Putamen (tissue), 1 donor: ENCODE measurements at regions not wholly inside any gene's neighbourhood (a gene's known extent, or its start where the extent isn't known, plus 50 kb on each side); places are given as distances from the start of the nearest gene placed in this dataset.

Experiments used
- DNase-seq: peaks from one replicate; pipeline ENCODE4 v3.0.0-alpha.2; 2016; ENCODE audit warnings: low spot score

DNA sequence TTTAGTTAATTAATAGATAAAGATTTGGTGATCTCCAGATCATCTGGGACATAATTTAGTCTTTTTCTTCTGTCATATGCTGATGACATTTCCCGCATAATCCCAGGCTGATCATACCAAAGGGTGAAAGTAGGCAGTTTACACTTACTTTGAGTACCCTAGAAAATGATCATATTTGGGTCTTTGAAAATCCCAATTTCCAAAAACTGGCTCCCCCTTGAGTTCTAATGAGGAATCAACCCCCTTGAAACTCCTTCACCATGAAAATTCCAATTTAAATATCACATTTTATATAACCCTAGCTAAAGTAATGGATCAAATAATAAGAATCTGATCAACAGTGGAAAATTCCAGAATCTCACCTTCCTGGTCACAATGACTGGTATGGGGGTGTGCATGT lies 223.4 kb downstream of the NAF1 start:
- DNase-seq = no peak

DNA sequence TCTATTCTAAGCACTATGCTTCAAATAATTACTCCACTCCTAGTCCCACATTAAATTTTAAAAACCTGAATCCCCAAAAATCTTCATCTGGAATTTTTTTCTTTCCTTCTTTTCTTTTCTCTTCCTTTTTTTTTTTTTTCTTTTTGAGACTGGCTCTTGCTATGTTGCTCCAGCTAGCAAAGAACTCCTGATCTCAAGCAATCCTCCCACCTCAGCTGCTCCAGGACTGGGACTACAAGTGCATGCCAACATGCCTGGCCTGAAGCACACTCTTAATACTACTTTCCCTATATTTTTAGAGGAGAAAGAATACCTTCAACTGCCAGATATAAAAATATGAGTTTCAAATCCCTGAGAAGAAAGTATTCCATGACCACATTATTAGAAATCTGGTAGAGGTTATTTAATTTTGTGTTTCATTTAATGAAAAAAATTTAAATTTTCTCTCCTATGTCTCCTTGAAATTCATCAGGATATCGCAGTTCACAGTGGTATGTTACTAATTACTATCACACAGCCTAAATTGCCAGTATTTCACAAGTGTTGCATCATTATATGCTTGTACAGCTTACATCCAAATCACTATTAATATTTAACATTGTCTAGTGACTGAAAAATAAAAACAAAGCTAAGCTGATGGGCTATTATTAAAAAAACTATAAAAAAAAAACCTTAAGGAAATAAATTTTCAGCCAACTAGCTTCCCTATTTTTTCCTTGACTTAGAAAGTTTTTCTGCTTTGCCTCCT lies 227.8 kb downstream of the NAF1 start:
- no peak for DNase-seq

DNA sequence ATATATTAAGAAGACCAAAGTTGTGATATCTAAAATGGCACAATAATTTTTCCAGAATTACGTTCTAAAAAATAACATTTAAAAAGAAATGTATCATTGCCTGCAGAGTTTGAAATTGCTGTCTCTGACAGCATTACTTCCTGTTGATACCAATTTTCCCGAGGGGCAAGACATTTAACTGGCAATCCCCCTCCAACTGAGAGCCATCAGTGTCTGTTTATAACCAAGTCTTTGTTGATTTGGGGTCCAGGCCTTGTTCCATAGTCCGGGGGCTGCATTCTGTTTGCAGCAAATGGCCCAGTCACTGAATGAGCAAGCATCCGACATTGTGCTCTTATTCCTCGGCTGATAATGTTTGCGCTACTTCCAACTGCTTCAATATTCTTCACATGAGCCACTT lies 231.5 kb downstream of the NAF1 start:
- DNase-seq = no peak

DNA sequence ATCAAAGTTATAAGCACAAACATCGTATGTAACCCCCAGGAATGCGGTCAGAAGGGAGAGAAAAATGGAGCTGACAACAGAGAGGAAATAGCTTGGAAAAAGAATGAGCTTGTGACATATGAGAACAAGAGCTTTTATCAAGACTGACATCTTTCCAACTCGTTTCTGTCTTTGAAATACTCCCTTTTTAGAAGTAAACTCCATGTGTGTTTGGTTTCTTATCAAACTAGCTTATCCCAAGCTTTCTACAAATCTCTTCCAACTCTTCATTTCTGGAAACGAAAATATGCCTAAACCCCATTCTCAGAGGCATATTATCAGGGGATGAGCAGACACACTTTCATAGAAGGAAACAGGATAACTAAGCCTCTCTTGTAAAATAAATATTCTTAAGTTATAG lies 235.4 kb downstream of the NAF1 start:
- DNase-seq = no peak

DNA sequence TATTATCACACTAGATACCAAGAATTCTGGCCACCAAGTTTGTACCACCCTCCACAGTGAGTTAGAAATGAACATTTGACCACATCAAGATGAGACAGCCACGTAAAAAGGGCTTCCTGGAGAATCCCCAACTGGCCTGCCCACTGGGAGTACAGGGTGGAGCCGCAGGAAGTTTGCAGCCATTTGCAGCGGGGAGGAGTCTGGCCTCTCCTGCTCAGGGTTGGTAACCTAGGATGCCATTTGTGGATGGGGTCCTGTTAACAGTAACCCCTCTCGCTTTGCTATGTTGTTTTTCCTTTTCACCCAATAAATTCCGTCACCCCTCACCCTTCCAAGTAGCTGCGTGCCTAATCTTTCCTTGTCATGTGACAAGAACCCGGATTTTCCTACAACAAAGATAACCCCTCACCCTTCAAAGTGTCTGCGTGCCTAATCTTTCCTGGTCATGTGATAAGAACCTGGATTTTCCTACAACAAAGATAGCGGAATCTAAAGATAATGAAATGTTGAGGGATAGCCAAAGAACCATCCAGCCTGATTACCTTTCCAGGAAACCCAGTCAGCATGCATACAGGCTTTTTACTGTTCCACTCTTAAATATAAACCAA lies 245.4 kb downstream of the NAF1 start:
- DNase-seq = no peak

DNA sequence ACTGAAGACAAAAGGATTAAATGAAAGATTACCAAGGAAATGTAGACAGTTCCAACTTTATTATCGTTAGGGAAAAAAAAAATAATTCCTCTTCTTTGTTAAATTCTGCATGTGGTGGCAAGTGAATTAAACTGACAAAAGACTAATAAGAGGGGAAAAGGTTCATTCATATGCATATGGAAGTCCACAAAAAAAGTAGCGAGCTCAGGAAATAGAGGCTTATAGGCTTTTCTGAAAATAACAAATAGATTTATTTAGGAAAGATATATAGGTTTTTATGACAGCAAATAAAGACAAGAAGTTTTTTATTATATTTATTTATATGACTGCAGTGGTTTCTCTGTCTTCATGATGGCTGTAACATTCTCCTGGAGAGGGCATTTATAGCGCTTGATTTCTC lies 246.0 kb downstream of the NAF1 start:
- no peak for DNase-seq

DNA sequence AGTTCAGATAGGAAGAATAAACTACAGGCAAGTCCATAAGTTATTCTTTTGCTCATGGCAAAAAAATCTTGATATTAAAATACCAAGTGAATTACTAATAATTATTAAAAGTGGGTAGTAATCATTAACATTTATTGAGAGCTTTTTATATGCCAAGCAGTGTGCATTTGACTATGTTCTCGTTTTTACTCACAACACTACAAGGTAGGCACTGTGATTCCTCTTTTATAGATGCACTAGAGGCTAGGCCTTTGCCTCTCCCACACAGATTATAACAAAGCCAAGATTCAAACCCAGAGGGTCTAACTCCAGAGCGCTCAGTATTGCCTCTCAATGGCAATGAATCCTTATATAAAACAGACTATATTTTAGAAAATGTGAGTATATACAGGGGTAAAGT lies 254.2 kb downstream of the NAF1 start:
- DNase-seq = no peak

DNA sequence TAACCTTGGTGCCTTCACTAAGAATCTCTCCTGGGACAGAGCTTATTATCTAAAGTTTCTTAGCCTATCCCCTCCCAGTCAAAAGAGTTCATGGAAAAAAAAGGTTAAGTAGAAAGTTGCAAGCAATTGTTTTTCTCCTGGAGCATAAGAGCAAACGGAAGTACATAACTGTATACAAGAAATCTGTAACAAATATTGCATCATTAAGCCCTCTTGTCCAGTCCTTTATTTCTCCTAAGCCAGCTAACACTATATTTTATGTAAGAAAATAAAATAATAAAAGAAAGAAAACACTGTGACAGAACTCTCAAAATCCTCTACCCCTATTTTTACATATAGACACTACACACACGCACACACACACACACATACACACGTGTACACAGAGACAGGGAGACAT lies 255.3 kb downstream of the NAF1 start:
- DNase-seq = no peak

DNA sequence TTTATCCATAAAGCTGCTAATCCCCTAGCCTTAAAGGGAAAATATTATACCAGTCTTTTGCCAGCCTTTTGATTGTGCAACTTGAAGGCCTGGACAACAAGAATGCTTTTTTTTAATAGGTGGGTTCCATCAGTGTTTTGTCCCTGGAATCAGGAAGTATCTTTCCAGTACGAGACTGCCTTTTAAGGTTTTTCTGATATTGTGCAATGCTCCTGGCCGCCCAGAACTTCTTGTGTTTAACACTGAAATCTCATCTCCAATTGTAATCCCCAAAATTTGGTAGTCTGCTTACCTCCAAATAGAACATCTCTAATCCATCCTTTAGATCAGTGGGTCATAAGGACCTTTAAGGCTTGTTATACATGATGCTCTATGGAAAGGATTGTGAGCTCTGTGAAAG lies 256.7 kb downstream of the NAF1 start:
- no peak for DNase-seq

DNA sequence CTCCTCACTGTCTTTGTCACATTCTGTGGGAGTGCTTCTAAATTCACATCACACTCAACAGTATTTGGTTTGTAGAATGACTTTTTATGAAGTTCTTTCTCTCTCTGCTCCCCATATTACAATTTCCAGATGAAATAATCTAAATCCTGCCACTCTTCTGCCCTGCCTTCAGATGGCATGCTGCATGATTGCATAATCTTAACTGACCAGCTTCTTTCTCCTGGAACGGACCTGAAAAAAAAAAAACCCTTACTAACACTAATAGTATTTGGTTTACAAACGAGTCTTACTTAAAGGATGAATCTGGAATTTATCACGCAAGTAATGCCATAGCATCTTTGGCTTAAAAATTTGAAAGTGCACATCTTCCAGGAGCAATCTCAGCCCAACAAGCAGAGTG lies 272.3 kb downstream of the NAF1 start:
- no peak for DNase-seq

DNA sequence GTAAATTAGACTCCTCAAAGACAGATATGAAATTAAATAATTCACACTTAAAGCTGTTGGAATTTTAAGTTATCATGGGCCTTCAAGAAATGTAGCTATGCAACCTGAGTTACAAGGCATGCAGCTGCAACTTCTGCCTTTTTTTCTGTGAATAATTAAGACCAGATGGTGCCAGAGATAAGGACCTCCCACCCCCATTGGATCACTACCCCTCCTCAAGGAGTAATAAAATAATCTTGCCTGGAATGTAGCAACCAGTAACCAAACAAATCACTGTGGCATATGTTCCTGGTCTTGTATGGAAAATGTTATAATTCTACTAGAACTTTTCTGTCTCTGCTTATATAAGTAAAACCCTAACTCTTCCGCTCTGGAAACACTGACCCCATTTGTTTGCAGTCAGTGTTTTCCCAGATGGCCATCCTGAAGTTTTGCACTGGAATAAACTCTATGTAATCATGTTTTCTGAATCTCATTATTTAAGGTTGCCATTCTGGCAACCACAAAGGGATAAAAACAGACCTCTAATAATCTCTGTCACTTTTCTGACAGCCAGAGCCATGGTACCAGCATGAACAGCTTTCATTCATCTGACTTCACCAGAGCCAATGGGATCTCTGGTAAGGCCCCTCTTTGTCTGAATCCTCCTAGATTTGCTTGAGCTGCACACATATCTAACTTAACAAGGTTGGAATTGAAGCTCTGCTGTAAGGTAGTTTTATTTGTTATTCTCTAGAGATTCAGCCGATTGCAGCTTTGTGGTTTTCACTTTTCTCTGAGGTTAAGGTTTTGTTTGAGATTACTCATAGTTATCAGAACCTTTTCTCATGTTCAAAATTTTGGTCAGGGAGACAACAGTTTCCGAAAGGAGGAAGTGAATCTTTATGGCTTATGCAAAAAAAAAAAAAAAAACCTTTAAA lies 274.6 kb downstream of the NAF1 start:
- DNase-seq = no peak

DNA sequence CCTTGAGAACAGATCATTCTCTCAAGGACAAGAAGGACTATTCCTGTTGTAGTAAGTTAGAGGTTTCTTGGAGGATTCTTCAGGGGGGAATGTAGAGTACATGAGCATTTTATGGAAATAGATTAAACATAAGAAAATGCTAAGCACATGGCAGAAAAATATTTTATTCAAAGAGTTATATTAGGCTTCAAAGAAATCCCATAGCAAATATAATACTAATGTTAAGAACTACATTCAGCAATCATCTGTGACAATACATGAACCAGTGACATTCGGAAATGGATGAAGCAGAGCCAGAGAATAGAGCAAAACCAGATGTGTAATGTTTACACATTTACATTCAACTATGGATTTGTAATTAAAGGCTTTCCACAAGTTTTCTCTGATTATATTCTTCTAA lies 288.6 kb downstream of the NAF1 start:
- DNase-seq = no peak

DNA sequence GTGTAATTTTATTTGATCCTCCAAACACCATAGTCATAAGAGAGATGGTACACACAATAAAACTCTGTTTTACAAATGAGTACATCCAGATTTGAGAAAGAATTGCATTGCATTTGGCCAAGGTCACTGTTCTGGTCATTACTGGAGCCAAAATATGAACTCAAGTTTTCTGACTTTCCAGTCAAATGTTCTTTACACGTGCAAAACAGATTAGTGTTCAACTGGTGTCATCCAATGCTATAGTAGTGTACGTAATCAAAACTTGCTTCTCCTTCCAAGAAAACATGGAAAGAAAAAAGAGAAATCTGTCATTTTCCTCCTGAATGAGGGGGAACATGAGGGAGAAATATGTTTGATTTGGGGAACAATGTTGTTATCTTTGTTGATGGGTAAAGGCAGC lies 291.9 kb downstream of the NAF1 start:
- no peak for DNase-seq

DNA sequence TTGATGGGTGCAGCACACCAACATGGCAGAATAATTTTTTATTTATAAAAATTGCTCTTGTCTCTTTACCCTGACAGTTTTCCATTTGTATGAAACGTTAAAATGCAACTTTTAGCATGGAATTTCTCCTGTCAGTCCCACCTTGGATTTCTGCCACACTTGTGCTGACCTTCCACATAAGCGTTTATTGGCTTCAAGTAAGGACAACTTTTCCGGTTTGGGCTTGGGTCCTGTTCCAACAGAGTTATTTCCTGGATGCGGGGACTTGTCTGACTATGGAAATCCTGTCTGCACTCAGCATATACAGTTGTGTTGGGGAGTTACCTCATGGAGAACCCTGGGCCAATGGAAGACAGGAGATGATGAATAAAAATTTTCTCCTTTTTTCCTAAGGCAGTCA lies 294.7 kb downstream of the NAF1 start:
- DNase-seq = no peak

DNA sequence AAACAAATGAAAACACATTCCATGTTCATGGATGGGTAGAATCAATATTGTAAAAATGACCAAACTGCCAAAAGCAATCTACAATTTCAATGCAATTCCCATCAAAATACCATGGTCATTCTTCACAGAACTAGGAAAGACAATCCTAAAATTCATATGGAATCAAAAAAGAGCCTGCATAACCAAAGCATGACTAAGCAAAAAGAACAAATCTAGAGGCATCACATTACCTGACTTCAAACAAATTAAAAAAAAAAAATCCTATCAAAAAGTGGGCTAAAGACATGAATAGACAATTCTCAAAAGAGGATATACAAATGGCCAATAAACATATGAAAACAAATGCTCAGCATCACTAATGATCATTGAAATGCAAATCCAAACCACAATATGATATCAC lies 297.5 kb downstream of the NAF1 start:
- DNase-seq = no peak

DNA sequence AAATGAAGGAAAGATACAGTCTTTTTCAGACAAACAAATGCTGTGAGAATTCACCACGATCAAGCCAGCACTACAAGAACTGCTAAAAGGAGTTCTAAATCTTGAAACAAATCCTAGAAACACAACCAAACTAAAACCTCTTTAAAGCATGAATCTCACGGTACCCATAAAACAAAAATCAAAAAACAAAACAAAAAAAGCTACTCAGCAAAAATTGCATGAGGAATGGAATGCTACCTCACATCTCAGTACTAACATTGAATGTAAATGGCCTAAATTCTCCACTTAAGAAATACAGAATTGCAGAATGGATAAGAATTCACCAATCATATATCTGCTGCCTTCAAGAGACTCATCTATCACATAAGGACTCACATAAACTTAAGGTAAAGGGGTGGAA lies 300.1 kb downstream of the NAF1 start:
- no peak for DNase-seq

DNA sequence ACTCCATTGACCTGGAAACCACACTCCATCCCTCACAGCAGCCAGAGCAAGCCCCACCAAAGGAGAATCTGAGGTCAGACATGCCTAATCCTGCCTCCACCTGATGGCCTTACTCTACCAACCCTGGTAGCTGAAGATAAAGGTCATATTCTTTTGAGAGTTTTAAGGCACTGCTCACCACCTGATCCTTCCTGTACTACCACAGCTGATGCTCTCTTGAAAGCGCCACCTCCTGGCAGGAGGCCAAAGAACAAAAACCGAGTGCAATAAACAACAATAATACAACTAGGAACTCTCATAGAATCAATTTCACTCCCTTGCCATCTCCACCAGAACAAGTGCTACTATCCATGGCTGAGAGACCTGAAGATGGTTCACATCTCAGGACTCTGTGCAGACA lies 301.6 kb downstream of the NAF1 start:
- no peak for DNase-seq

DNA sequence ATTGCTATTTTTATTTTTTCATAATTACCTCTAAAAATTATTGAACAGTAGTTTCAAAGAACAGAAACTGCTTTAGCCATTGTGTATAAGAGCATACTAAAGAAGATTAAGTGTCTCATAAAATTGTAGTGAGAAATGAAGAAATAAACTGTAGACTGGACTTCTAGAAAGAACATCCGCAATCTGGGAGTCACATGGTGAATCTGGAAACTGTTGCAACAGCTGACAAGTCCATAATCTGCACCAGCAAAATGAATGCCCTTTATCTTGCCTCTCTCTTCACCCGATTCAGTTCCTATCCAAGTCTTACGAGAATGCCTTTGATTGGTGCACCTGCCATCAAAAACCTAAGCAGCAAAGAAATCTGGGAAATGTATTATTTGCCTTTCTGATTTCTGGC lies 312.9 kb downstream of the NAF1 start:
- no peak for DNase-seq

DNA sequence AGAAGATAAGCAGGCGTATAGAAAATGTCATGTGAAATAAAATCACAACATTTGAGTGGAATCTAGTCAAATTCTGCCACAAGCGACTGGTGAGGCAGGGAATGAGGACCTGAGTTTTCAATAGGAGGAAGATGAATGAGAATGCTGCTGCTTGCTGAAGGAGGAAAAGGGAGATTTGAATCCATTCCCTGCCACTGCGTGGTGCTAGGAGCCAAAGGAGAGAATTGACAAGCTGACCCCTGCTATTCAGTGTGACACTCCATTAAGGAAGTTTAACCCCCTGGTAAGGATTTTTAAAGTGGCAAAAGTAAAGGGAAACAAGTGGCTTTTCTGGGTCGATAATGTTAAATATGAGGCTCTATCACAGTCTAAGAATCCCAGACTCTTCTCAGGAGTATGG lies 314.0 kb downstream of the NAF1 start:
- no peak for DNase-seq

DNA sequence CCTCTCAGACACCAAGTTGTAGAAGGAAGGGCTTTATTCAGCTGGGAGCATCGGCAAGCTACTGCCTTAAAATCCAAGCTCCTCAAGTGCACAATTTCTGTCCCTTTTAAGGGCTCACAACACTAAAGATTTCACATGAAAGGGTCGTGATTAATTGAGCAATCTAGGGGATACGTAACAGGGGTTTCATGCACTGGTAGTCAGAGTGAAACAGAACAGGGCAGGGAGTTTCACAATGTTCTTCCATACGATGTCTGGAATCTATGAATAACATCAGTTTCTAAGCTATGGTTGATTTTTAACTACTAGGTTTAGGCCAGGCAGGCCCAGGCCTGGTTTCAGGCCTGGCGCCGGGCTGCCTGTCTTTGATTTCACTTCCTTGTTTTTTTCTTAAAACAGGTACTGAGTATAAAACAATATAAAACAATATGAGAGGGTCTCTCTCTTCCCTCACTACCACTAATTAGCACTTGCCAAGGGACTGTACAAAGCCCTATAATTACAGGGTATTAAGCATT lies 315.4 kb downstream of the NAF1 start:
- DNase-seq = peak; percentile 14

DNA sequence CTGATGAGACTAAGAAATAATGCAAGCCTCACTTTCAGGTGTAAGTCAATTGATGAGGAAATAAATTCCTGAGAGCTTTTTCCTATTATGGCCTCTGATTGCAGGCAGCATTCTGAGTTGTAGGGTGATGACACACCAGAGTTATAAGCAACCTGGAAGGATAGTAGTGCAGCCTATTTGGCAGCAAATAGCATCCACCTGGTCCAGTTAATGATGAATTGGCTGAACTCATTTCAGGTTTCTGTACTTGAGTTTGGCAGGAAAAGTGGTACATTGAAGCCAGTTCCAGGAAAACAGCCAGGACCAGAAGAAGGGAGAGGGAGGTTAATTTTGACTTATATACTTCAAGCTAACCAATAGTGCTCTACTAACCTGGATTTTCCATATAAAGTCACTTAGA lies 316.8 kb downstream of the NAF1 start:
- DNase-seq = no peak

DNA sequence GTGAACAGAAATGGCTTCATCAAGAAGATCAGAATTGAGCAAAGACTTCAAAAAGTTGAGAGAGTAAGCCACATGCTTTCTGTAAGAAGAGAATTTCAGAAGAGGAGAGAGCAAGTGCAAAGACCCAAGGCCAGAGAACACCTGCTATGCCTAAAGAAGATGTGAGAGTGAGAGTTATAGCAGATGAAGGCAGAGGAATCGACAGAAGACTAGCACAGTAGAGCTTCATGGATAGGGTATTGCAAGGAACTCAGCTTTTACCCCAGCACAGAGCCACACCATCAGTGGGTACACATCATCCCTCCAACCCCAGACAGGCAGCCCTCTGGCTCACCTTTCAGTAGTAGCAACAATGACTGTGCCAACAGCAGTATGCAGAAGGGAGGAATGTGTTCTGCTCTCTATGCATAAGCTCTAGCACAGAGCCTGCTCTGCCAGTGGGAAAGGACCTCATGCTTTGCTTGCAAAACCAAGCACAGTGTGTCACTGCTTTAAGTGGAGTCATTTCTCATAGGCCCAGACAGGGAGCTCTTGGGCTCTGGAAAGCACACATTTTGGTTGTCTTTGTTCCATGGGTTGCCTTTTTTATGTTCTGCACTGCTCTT lies 318.6 kb downstream of the NAF1 start:
- DNase-seq = no peak

DNA sequence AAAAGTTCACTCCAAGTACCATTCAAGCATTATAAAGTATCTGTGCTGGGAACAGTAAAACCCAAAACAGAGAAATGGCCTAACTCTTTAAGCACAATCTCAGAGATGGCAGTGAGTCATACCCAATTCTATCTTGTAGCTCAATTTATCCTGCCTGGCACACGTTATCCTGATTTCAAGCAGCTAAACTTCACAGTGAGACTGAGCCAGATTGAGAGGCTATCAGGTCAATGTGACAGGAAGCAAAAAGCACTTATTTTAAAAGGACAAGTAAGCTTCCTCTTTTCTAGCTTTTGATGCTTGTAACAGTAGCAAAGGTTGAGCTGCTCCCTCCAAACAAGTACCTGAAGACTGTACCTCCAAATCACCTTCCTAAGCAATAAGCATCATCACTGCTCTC lies 324.9 kb downstream of the NAF1 start:
- DNase-seq = no peak
